ENCODE measurements at regions not wholly inside any gene's neighbourhood (a gene's known extent, or its start where the extent isn't known, plus 50 kb on each side); places are given as distances from the start of the nearest gene placed in this dataset.
"Not testable (repeated sequence)": the region's sequence is repeated elsewhere in the genome, so short reads cannot be mapped to it uniquely, and the experiment has no call there.

DNA sequence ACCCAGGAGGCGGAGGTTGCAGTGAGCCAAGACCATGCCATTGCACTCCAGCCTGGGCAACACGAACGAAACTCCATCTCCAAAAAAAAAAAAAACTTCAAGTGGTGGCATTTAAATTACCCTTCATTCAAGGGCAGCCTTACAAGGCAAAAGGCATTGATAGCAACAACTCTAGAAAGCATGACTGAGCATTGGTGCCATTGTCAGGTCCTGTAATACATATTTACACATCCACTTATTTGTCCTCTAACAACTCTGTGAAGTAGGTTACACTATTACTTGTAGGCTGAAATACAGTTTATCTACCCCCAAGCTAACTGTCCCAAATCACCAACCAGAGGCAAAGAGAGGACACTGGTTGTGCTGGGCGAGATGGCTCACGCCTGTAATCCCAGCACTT, 52.7 kb upstream of the LARP1 start:
- DNase-seq: no peak

DNA sequence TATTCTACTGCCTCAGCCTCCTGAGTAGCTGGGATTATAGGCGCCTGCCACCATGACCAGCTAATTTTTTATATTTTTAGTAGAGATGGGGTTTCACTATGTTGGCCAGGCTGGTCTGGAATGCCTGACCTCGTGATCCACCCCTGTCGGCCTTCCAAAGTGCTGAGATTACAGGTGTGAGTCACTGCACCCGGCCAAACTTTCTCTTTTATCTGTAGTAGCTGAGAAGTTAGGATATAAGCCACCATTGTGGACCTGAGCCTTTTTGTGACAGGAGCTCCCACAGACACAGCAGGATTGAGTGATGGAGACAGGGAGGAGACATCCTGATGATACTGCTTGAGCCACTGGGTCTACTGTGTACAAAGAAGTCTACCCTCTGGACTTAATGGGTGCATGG, 53.5 kb upstream of the LARP1 start:
- not testable (repeated sequence) for DNase-seq

DNA sequence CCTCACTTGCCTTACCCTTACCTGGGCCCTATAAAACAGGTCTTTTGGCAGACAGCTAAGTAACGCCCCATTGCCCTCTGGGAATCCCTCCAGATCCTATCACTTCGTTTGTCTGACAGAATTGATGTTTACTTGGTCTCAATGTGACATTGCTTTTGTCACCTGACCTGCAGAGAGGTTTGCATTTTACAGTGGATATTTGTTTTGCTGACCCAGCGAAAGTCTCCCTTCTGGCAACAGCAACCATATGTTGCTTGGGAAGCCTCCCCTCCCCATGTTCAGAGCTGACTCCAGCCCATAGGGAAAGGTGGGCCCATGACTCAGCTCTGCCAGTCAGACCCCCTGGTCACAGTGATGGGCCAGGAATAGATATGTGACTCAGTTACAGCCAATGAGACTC, 54.0 kb upstream of the LARP1 start:
- DNase-seq: no peak

DNA sequence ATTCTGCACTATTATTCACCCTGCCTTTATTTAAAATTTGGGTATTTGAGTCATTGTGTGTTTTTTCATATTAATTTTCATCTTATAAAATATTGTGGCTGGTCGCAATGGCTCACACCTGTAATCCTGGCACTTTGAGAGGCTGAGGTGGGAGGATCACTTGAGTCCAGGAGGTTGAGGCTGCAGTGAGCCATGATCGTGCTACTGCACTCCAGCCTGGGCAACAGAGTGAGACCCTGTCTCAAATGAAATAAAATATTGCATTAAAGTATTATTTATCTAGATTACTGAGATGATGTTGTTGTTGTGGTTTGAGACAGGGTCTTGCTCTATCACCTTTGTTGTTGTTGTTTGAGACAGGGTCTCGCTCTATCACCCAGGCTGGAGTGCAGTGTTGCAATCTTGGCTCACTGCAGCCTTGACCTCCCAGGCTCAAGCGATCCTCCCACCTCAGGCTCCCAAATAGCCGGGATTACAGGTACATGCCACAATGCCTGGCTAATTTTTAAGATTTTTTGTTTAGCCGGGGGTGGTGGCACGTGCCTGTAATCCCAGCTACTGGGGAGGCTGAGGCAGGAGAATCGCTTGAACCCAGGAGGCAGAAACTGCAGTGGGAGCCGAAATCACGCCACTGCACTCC, 54.8 kb upstream of the LARP1 start:
- DNase-seq: not testable (repeated sequence)

DNA sequence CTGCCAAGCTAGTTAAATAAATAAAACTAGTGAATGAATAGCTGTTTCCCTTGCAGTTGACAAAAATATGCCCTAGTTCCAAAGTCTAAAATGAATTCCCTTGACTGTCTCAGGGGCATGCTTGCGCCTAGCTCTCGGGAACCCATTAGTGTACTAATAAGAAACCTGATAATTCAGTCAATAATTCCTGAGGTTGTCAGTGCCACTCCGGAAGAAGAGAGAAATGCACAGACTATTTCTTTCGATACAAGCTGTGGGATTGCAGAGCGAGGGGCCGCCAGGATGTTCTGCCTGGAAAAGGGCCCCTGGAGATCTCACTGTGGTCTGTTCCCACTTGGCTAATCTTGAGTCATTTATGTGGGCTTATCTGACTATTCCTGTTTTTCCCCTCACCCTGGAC, 56.4 kb upstream of the LARP1 start:
- DNase-seq: no peak

DNA sequence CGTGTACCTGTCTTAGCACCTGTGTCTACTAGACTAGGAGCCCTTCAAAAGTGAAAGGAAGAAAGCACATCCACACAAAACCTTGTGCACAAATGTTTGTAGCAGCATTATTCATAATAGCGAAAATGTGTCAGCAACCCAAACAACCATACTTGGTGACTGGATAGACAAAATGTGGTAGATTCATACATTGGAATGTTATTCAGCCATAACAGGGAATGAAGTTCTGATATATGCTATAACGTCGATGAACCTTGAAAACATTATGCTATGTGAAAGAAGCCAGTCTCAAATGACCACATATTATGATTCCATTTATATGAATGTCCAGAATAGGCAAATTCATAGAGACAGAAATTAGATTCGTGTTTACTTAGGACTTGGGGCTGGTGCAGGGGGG, 57.8 kb upstream of the LARP1 start:
- no peak for DNase-seq

DNA sequence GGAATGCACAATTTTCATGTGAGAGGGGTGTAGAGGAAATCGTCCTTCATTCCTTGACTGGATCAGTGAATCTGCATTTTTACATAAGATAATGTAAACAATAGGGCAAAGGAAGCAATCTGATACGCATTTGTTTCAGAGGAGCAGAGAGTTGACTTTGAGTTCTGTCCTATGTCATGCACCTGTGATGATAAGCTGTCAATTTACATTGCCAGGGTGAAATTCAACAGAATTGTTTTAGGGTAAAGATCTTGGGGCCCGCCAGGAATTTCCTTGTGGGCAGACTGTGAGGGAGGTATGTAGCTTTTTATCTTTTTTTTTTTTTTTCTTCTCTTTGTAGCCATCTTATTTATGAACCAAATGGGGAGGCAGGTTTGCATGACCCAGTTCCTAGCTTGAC, 58.3 kb upstream of the LARP1 start:
- no peak for DNase-seq

DNA sequence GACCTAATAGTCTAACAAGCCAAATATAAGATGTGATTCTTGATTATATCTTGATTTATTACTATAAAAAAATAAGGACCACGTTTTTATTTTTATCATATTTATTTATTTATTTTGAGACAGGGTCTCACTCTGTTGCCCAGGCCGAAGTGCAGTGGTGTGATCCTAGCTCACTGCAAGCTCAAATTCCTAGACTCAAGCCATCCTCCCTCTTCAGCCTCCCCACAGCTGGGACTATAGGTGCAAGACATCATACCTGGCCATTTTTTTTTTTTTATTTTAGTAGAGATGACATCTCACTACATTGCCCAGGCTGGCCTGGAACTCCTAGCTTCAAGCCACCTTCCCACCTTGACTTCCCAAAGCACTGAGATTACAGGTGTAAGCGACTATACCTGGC, 61.0 kb upstream of the LARP1 start:
- DNase-seq: no peak

DNA sequence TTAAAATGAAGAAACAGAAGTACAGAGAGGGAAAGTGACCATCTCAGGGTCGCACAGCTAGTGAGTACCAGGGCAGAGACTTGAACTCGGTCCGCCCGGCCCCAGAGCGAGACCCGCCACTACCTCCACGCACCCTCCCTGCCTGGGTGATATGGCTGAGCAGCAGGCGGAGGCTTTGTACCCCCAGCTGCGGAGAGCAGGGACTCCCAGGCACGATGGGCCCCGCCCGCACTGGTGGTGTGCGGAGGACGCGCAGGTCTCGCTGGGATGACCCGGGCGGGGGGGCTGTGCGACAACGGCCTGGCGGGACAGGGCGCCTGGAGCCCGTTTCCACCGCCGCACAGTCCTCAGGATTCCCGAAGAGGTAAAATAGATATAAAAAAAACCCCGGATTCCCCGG, 64.7 kb upstream of the LARP1 start:
- DNase-seq: no peak

DNA sequence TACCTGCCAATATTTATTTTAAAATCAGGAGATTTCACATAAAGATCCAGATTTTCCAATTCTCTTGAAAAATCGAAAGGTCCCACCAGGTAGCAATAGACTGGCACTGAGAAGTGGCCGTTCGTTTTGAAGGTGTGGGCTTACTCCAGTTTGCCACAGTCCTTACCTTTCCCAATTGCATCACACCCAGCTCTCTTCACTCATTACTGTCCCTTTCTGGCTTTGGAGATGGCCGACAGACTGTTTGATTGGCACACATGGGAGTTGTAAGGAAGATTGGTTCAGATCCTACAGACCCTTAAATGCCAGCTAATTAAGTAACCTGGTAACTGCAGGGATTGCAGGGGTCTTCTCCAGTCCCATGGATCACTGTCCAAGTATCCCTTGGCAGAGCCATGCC, 68.7 kb upstream of the LARP1 start:
- no peak for DNase-seq

DNA sequence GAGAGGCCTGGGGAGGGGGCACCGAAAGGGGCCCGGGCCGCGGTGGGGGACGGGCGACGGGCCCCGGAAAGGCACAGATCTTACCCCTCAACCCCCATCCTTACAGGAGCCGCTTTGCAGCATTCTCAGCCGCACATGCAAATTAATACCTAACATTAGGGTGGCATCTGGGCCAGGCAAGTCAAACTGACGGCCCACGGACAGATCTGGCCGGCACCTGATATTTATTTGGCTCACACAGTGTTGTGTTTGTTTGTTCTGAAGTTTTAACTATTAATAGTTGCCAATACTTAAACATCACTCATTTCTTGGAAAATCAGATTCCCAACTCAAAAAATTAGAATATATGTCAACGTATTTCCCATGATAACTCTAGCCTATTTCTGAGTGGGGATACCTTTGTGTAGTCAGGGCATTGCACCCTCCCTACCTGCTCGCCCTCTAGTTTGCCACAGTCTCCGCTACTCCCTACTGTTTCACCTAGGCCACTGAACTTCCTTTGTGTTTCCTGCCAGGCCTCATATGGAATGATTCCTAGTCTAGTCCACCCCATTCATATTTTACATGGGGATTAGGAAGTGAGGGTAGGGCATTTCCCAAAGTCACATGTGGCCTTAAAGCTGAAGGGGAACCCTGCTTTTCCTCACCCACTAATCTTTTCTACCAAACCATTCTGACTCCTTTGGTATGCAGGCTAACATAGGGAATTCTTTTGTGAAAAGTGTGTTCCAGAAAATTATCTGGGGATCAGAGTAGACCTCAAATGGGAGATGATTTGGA, 71.9 kb upstream of the LARP1 start:
- peak in 1 of 2 donors; percentile 37 for DNase-seq

DNA sequence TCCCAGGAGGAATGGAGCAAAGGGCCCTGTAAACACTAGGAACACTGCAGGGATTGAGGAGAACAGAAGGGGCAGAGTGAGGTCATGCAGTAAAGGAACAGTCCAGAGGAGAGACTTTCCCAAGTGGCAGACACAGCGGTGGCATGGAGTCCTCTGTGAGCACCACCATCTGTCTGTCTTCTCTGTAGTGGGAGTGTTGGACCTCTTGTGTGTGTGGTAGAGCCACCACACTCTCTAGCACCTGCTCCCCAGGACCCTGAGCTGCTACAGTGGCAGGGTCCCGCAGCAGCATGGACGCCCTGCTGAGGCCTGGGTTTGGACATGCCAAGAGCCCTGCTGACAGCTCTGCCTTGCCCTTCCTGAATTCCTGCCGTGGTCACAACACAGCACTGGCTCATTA, 75.7 kb upstream of the LARP1 start:
- no peak for DNase-seq

DNA sequence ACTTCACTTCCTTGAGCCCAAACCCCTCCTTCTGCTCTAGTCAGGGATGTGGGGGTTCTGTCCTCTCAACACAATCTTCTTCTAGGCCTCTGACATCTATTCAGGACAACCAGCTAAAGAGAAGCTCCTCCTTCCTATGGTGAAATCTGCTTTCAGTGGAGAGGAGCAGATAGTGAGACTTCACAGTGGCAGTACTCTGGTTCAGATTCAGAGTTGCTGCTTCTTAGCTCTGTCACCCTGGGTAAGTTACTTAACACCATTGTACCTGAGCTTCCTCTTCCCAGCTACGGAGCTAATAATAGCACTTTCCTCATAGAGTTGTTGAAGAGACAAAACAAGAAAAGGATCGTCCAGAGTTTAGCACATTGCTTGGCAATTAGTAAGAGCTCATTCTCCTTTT, 77.3 kb upstream of the LARP1 start:
- peak; percentile 30 to 39 for DNase-seq

DNA sequence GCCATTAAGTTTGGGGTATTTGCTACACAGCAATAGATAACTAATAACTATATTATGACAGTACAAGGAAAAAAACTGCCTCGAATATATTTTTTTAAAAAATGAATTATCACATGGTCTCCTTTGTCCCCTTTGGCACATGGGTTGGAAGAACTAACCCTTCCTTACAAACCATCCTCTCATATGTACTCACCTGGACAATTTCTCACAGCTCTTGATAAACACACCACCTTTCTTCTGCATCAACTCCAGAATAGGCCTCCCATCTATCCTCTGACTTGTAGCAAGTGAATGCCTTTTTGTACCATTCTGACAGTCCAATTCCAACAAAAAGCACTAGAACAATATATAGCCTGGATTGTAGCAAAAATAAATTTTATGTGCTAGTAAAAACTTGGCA, 78.7 kb upstream of the LARP1 start:
- DNase-seq: no peak

DNA sequence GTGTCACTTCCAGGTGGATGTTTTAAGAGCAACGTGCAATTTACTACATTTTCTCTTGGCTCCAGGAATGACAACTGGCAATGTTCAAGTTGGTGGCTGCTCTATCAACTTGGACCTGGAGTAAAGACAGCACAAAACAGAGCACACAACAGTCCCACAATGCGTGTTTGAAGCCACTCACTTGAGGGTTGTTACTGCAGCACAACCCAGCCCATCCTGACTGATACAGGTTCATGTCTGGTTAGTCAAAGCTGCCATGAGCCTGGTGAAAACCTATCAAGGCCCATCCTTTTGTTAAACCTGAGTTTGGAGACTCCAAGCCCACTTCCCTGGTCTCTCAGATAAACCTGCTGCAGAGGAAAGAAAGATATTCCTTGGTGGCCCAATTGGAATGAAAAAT, 81.1 kb upstream of the LARP1 start:
- no peak for DNase-seq

DNA sequence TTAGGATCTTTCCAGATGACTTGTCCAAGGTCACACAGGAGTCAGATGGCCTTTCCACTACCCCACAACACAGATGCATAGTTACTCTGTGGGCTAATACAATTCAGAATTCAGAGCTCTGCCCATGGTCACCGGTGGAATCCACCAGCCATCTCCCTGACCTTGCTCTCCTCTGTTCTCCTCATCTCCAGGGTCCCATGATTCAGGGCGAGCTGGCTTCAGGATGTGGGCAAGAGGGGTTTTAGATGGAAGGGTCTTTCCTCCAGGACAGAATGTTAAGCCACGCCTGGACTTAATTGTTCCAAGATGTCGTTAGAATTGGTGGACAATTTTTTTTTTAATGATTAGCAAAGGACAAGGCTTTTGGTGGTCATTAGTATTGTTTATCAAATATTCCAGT, 81.7 kb upstream of the LARP1 start:
- no peak for DNase-seq

DNA sequence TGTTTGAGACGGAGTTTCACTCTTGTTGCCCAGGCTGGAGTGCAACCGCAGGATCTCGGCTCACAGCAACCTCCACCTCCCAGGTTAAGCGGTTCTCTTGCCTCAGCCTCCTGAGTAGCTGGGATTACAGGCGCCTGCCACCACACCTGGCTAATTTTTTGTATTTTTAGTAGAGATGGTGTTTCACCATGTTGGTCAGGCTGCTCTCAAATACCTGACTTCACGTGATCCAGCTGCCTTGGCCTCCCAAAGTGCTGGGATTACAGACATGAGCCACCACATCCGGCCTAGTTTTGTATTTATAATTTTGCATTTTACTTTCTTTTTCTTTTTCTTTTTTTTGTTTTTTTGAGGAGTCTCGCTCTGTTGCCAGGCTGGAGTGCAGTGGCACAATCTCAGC, 85.3 kb upstream of the LARP1 start:
- DNase-seq: not testable (repeated sequence)

DNA sequence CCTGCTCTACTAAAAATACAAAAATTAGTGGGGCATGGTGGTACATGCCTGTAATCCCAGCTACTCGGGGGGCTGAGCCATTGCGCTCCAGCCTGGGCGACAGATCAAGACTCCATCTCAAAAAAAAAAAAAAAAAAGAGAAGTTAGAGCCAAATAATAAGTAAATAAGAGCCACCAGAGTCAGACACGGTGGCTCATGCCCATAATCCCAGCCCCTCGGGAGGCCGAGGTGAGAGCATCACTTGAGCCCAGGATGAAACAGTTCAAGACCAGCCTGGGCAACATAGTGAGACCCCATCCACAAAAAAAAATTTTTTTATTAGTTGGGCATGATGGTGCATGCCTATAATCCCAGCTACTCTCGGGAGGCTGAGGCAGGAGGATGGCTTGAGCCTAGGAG, 85.8 kb upstream of the LARP1 start:
- no peak for DNase-seq

DNA sequence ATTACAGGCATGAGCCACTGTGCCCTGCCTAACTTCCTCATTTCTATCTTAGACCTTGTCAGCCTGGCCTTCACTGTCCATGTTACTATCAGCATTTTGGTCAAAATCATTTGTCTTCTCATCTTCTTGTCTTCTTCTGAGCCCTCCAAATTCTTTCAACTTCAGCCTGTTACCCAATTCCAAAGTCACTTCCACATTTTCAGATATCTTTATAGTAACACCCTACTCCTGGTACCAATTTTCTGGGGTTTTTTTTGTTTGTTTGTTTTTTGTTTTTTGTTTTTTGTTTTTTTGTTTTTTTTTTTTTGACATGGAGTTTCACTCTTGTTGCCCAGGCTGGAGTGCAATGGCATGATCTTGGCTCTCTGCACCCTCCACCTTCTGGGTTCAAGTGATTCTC, 90.3 kb upstream of the LARP1 start:
- no peak for DNase-seq

DNA sequence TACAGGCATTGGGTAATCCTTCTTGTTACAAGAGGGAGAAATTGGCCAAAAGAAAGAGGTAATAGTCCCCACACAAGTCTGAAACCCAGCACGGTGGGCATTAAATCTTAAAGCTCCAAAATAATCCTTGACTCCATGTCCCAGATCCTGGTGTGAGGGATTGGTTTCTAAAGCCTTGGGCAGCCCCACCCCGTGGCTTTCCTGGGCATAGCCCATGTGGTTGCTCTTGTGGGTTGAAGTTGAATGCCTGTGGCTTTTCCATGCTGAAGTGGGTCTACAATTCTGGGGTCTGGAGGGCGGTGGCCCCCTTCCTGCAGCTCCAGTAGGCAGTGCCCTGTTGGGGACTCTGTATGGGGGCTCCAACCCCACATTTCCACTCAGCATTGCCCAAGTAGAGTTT, 91.8 kb upstream of the LARP1 start:
- DNase-seq: no peak

DNA sequence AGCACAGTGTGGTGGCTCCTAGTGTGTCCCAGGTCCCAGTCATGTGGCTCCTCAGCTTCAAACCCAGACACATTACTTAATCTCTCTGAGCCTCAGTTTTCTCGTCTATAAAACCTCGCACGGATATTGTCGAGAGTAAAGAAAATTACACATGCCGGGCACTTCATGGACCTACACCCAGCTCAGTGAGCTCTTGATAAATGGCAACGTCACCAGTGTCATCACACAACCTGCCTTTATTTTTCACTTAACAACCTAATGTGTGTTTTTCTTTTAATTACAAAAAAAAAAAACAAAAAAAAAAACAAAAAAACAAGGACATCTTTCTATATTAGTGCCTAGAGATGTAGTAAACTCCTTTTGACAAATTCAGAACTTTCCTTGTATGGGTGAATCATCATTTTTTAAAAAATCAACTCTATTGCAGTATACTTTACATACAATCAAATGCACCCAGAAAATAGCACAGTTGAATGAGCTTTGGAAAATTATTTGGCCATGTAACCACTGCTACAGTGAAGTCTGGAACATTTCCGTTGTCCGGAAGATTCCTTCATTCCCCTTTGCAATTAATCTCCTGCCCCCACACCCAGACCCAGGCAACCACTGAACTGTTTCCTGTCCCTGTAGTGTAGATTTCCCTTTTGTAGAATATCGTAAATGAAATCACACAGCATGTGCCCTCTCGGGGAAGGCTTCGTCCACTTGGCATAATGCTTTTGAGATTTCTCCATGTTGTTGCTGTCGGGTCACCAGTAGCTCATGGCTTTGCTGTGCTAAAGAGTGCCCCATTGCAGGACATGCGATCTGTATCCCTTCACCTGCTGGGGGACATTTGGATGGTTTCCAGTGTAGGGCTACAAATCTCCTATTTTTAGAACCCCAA, 100.4 kb upstream of the LARP1 start:
- peak; percentile 22 to 27 for DNase-seq

DNA sequence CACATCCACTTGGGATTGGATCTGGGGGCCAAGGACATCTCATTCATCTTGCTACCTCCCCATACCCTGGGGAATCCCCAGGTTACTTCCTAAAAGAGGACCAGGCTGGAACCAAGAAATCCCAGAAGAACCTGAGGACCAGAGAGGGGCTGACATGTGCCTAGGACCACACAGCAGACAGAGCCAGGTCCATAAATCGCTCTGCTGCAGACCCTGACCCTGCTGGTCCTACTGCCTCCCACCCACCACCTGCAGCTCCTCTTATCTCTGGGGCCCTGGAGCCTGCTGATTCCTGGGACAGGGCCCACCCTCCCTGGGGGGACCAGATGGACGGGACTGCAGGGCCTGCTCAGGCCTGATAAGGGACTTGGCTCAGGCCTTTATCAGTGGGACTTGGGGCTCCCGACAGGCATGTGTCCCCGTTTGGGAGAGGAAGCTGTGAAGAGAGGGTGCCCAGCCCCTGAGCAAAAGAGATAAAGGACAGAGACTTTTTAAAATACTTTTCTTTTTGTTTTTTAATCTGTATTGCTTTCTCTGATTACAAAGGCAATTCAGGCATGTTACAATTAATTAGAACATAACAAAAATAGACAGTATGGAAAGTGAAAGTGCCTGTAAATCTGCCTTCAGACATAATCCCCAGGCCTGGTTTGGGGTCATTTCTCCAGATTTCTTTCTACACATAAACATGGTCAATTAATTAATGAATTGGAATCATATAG, 101.3 kb upstream of the LARP1 start:
- DNase-seq: no peak

DNA sequence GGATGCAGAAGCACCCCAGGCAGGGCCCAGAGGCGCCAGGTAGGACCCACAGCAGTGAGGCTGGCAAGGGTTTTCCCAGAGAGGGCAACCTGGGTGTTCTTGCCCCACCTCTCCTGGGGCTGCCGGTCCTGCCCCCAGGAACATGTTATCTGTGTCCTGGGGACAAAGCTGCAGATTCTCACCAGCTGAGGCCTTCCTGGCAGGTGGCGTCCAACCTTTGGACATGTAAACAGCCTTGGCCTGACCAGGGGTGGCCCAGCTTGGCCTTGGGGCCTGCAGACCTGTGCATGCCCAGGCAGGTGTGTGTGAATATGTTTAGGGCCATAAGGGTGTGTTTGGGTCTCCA, 101.8 kb upstream of the LARP1 start:
- DNase-seq: no peak
